Lower lobe of right lung (tissue), 2 donors: ENCODE measurements at regions not wholly inside any gene's neighbourhood (a gene's known extent, or its start where the extent isn't known, plus 50 kb on each side); places are given as distances from the start of the nearest gene placed in this dataset.
"Not testable (repeated sequence)": the region's sequence is repeated elsewhere in the genome, so short reads cannot be mapped to it uniquely, and the experiment has no call there.

Experiments
- ATAC-seq, 2 donors: fragments of 200-7000 bp; cut with Tn5 transposase; one replicate each; pipeline ENCODE4 v1.9.1; 2020 to 2022; ENCODE audit warnings: mild to moderate bottlenecking in 2 of 2, moderate library complexity in 2 of 2
- DNase-seq: peaks from one replicate; pipeline ENCODE4 v3.0.0-alpha.2; 2020
- H3K27ac ChIP-seq: fragments of 200-600 bp; one replicate; pipeline ENCODE4 v1.8.0; 2022
- H3K27me3 ChIP-seq: fragments of 200-600 bp; one replicate; pipeline ENCODE4 v1.8.0; 2022; ENCODE audit warnings: low read depth
- H3K36me3 ChIP-seq: fragments of 200-600 bp; one replicate; pipeline ENCODE4 v1.8.0; 2022; ENCODE audit warnings: mild to moderate bottlenecking
- H3K4me1 ChIP-seq: fragments of 200-600 bp; one replicate; pipeline ENCODE4 v1.8.0; 2022
- H3K4me3 ChIP-seq: fragments of 200-600 bp; one replicate; pipeline ENCODE4 v1.8.0; 2022; ENCODE audit warnings: mild to moderate bottlenecking
- H3K9me3 ChIP-seq: fragments of 200-600 bp; one replicate; pipeline ENCODE4 v1.8.0; 2022
- CTCF ChIP-seq: fragments of 200-600 bp; IDR thresholded peaks from one replicate; pipeline ENCODE4 v1.8.0; 2022; ENCODE audit warnings: antibody characterized with exemption, mild to moderate bottlenecking
- intact Hi-C: fragments of 100-400 bp; cut with DNase I; formaldehyde crosslinking; loops from one replicate; pipeline ENCODE4 v1.11.0; 2022
- donor health status: DM: no; HTN: yes; CAD: no; lungs with severe emphysema.

GRCh38 chr5:121429761-121430160 lies 421.9 kb upstream of the FTMT start:
- TF ChIP-seq CTCF, result no peak
- ATAC-seq (no peak), DNase-seq (no peak)
- no peaks in the 10 kb centered on the region for H3K9me3 ChIP-seq
- intact Hi-C loops, result no loop called here
- H3K4me3 ChIP-seq, result no peak overlapping the region
- H3K27me3 ChIP-seq, result no peaks in the 10 kb centered on the region
- no peaks in the 10 kb centered on the region for H3K36me3 ChIP-seq
- no peaks in the 10 kb centered on the region for H3K4me1 ChIP-seq
- no peak overlapping the region for H3K27ac ChIP-seq

- intact Hi-C loops, result no loop called here
- Histone ChIP-seq H3K9me3 (no peaks in the 10 kb centered on the region), H3K4me3 (no peak overlapping the region), H3K36me3 (no peaks in the 10 kb centered on the region), H3K27ac (no peak overlapping the region), H3K4me1 (no peaks in the 10 kb centered on the region), H3K27me3 (no peaks in the 10 kb centered on the region)
- ATAC-seq (no peak), DNase-seq (no peak)
- no peak for TF ChIP-seq CTCF
Observed at GRCh38 chr5:121430538-121430937, 421.1 kb upstream of the FTMT start.

- Histone ChIP-seq H3K9me3 (no peaks in the 10 kb centered on the region), H3K36me3 (no peaks in the 10 kb centered on the region), H3K27ac (no peak overlapping the region), H3K4me3 (no peak overlapping the region), H3K4me1 (no peaks in the 10 kb centered on the region), H3K27me3 (no peaks in the 10 kb centered on the region)
- intact Hi-C loops, result no loop called here
- no peak for DNase-seq
- ATAC-seq, result no peak
- no peak for TF ChIP-seq CTCF
Observed at GRCh38 chr5:121445511-121445910, 406.2 kb upstream of the FTMT start.

GRCh38 chr5:121462441-121462840 lies 389.2 kb upstream of the FTMT start:
- Histone ChIP-seq H3K9me3 (no peaks in the 10 kb centered on the region), H3K27ac (no peak overlapping the region), H3K27me3 (no peaks in the 10 kb centered on the region), H3K36me3 (no peaks in the 10 kb centered on the region), H3K4me1 (no peaks in the 10 kb centered on the region), H3K4me3 (no peak overlapping the region)
- no peak for TF ChIP-seq CTCF
- DNase-seq (no peak), ATAC-seq (no peak)
- intact Hi-C loops, result no loop called here

GRCh38 chr5:121471222-121471621 lies 380.5 kb upstream of the FTMT start:
- H3K9me3 ChIP-seq, H3K36me3 ChIP-seq, intact Hi-C loops, ATAC-seq, H3K27me3 ChIP-seq, H3K27ac ChIP-seq, DNase-seq, H3K4me1 ChIP-seq, H3K4me3 ChIP-seq: not testable (repeated sequence)

GRCh38 chr5:121478636-121479035 lies 373.0 kb upstream of the FTMT start:
- H3K27me3 ChIP-seq, result no peaks in the 10 kb centered on the region
- no peaks in the 10 kb centered on the region for H3K36me3 ChIP-seq
- DNase-seq (no peak), ATAC-seq (no peak)
- intact Hi-C loops, result no loop called here
- H3K4me3 ChIP-seq, result no peak overlapping the region
- H3K27ac ChIP-seq, result no peak overlapping the region
- H3K4me1 ChIP-seq, result no peaks in the 10 kb centered on the region
- no peak for TF ChIP-seq CTCF
- no peaks in the 10 kb centered on the region for H3K9me3 ChIP-seq
